Uterus (tissue), 3 donors: ENCODE measurements at regions not wholly inside any gene's neighbourhood (a gene's known extent, or its start where the extent isn't known, plus 50 kb on each side); places are given as distances from the start of the nearest gene placed in this dataset.

Experiments
- DNase-seq, 2 donors: peaks; one replicate each; pipeline ENCODE4 v3.0.0-alpha.2; 2019 to 2020
- H3K27ac ChIP-seq, 2 donors: fragments of 200-600 bp; sonication (generic); 1 replicate in 1 of 2; 2 replicates in 1 of 2; pipeline ENCODE4 v1.5.1; 2016 to 2018
- H3K27me3 ChIP-seq, 2 donors: fragments of 200-600 bp; sonication (generic); one replicate each; pipeline ENCODE4 v1.5.1; 2018 to 2019; ENCODE audit warnings: control low read depth in 1 of 2
- H3K36me3 ChIP-seq, 2 donors: fragments of 200-600 bp; sonication (generic); one replicate each; pipeline ENCODE4 v1.5.1; 2019; ENCODE audit warnings: control low read depth in 1 of 2
- H3K4me1 ChIP-seq, 2 donors: fragments of 200-600 bp; sonication (generic); one replicate each; pipeline ENCODE4 v1.5.1; 2018 to 2019; ENCODE audit warnings: control low read depth in 1 of 2
- H3K4me3 ChIP-seq, 2 donors: fragments of 200-600 bp; sonication (generic); 1 replicate in 1 of 2; 2 replicates in 1 of 2; pipeline ENCODE4 v1.5.1; 2018 to 2019; ENCODE audit warnings: mild to moderate bottlenecking in 1 of 2
- H3K9me3 ChIP-seq, 2 donors: fragments of 200-600 bp; sonication (generic); one replicate each; pipeline ENCODE4 v1.5.1; 2019; ENCODE audit warnings: control low read depth in 1 of 2
- POLR2A ChIP-seq, 2 donors: fragments of 450-650 bp; IDR thresholded peaks; one replicate each; pipeline ENCODE4 v1.6.1; 2016; ENCODE audit warnings: antibody characterized with exemption in 2 of 2, mild to moderate bottlenecking in 1 of 2, moderate library complexity in 1 of 2
- intact Hi-C: fragments of 100-400 bp; cut with DNase I; formaldehyde crosslinking; loops from one replicate; pipeline ENCODE4 v1.15.1; 2023; ENCODE audit warnings: low total_unique reads
- TF ChIP-seq, protein P1 (sequence below), 4 experiments: fragments of 200-600 bp in 2 of 4; fragments of 450-650 bp in 2 of 4; sonication (generic) in 2 of 4; IDR thresholded peaks; one replicate each; pipeline ENCODE4 v1.5.1; 2016 to 2019; ENCODE audit warnings: antibody characterized with exemption in 4 of 4, mild to moderate bottlenecking in 2 of 4, moderate library complexity in 1 of 4
- donor health status: DM: yes; HTN: yes; CAD: no.

DNA sequence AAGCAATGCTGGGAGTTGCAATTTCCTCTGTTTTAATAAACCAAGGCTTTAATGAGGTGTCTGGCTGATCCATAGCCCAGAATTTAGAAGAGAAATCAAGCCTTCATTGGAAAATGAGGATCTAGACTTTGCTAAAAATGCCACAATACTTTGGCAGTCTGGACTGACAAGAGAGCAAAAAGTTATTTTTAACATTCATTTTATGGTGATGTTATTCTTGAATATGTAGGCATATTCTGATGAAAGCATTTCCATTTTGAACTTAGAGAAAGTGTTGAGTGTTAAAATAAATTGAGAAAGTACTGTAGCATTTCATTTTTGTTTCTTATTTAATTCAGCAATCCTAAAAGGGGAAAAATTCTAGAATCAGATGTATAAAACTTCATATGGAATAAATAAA is 151.8 kb upstream of the HNMT start:
- DNase-seq = no peak
- TF ChIP-seq POLR2A (IDR thresholded peaks at IDR 0.05) = no peak
- TF ChIP-seq, protein P1, sequence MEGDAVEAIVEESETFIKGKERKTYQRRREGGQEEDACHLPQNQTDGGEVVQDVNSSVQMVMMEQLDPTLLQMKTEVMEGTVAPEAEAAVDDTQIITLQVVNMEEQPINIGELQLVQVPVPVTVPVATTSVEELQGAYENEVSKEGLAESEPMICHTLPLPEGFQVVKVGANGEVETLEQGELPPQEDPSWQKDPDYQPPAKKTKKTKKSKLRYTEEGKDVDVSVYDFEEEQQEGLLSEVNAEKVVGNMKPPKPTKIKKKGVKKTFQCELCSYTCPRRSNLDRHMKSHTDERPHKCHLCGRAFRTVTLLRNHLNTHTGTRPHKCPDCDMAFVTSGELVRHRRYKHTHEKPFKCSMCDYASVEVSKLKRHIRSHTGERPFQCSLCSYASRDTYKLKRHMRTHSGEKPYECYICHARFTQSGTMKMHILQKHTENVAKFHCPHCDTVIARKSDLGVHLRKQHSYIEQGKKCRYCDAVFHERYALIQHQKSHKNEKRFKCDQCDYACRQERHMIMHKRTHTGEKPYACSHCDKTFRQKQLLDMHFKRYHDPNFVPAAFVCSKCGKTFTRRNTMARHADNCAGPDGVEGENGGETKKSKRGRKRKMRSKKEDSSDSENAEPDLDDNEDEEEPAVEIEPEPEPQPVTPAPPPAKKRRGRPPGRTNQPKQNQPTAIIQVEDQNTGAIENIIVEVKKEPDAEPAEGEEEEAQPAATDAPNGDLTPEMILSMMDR (IDR thresholded peaks at IDR 0.05) = no peak
- Histone ChIP-seq H3K36me3 (no peaks in the 10 kb centered on the region), H3K4me3 (no peak overlapping the region), H3K27ac (no peak overlapping the region), H3K4me1 (no peaks in the 10 kb centered on the region), H3K27me3 (no peaks in the 10 kb centered on the region), H3K9me3 (no peaks in the 10 kb centered on the region)
- intact Hi-C loops = no loop called here

DNA sequence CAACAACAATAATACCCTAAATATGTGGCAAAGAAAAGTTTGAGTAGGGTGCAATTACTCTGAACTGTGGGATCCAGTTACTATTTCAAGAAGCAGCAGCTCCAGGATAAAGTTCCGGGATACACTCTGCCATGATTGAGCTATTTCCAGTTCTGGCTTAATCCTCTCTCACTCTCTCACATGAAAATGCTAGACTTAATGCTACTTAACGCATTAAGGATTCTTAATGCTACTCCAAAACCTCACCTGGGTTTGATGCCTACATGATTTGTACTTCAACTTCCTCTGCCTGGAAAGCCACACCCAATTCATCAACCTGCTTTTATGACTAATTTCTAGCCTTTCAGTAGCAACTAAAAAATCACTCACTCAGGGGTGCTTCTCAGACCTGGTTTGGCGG is 151.1 kb upstream of the HNMT start:
- Histone ChIP-seq H3K4me1 (no peaks in the 10 kb centered on the region), H3K27me3 (no peaks in the 10 kb centered on the region), H3K4me3 (no peak overlapping the region), H3K9me3 (no peaks in the 10 kb centered on the region), H3K27ac (no peak overlapping the region), H3K36me3 (no peaks in the 10 kb centered on the region)
- intact Hi-C loops = no loop called here
- TF ChIP-seq, protein P1 (IDR thresholded peaks at IDR 0.05) = no peak
- no peak for TF ChIP-seq POLR2A (IDR thresholded peaks at IDR 0.05)
- DNase-seq = no peak

DNA sequence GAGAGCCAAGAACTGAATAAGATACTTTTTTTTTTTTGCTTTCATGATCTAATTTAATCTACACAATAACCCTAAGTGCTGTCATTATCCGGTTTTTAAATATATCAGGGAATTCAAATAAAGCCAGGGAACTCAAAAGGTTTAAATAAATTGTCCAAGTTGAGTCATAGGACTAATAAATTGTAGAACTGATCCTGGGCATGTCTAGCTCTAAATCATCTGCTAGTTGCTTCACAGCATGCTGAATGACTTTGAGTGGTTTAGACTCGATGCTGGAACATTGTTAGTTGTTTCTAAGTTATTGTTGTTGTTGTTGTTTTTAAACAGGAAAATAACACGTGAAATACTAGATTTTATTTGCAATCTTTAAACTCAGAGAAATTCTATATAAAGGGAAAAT is 147.2 kb upstream of the HNMT start:
- no peak for DNase-seq
- no peaks in the 10 kb centered on the region for H3K36me3 ChIP-seq
- H3K4me3 ChIP-seq = no peak overlapping the region
- intact Hi-C loops = no loop called here
- H3K27ac ChIP-seq = no peak overlapping the region
- no peaks in the 10 kb centered on the region for H3K9me3 ChIP-seq
- H3K27me3 ChIP-seq = no peaks in the 10 kb centered on the region
- TF ChIP-seq, protein P1 (IDR thresholded peaks at IDR 0.05) = no peak
- no peaks in the 10 kb centered on the region for H3K4me1 ChIP-seq

DNA sequence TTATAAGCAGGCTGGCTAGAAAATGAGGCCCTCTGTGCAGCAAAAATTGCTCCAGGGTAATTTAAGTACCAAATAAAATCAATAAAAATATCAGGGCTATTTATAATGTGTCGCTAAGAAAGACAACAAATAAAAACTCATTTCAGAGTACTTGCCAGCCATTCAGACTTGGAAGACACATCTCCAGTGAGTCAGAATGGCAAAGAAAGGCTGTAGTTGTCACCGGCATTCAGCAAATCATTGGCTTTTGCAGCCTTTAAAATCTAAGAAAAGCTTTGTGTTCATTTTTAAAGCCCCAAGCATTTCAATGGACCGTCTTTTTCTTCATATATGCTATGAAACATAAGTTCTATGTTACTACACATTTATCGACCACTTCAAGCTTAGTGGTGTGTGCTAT is 141.1 kb upstream of the HNMT start:
- intact Hi-C loops = no loop called here
- H3K4me1 ChIP-seq = no peaks in the 10 kb centered on the region
- H3K9me3 ChIP-seq = no peaks in the 10 kb centered on the region
- H3K27ac ChIP-seq = no peak overlapping the region
- H3K36me3 ChIP-seq = no peaks in the 10 kb centered on the region
- H3K27me3 ChIP-seq = no peaks in the 10 kb centered on the region
- H3K4me3 ChIP-seq = no peak overlapping the region
- DNase-seq = no peak
- TF ChIP-seq, protein P1 (IDR thresholded peaks at IDR 0.05) = no peak
- no peak for TF ChIP-seq POLR2A (IDR thresholded peaks at IDR 0.05)

DNA sequence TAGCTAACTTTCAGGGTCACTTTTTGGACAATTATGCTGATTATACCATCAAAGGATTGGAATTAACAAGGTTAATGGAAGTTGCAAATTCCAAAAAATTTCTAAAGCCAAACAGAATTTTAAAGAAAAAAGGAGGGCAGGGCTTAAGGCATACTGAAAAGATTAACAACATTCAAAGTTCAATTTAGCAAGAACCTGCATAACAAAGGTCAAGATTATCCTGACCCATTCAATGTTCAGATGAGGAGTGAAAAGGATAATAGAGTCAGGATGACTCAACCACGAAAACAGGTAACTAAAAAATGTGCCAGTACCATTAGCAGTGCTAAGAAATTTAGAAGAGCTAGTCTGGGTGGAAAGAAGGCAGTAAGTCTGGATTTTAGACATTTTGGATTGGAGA is 139.8 kb upstream of the HNMT start:
- H3K27ac ChIP-seq = no peak overlapping the region
- H3K4me1 ChIP-seq = no peaks in the 10 kb centered on the region
- no peaks in the 10 kb centered on the region for H3K9me3 ChIP-seq
- DNase-seq = no peak
- no peaks in the 10 kb centered on the region for H3K27me3 ChIP-seq
- no peak overlapping the region for H3K4me3 ChIP-seq
- TF ChIP-seq, protein P1 (IDR thresholded peaks at IDR 0.05) = no peak
- TF ChIP-seq POLR2A (IDR thresholded peaks at IDR 0.05) = no peak
- H3K36me3 ChIP-seq = no peaks in the 10 kb centered on the region
- intact Hi-C loops = no loop called here
